OCI-LY7 (cell line): ENCODE measurements at regions not wholly inside any gene's neighbourhood (a gene's known extent, or its start where the extent isn't known, plus 50 kb on each side); places are given as distances from the start of the nearest gene placed in this dataset.

ENCODE experiments used
- BruUV-seq: library from RNA; stranded (reverse); fragments of 400-500 nt; replicated peaks from 2 replicates; lab custom pipeline; 2021; lab: Mats Ljungman, UMichigan
- CTCF ChIA-PET: fragments of 300-600 bp; sonication (Branson Sonifier 250); formaldehyde crosslinking; loops from one replicate; lab custom pipeline; 2022; ENCODE audit warnings: antibody characterized with exemption; ENCODE audit not compliant: unreplicated experiment; lab: Charles Lee
- POLR2A ChIA-PET: fragments of 300-600 bp; sonication (Branson Sonifier 250); formaldehyde crosslinking; loops from one replicate; lab custom pipeline; 2022; ENCODE audit warnings: antibody characterized with exemption; lab: Charles Lee
- DNase-seq: peaks from one replicate; pipeline ENCODE4 v3.0.0-alpha.2; 2015; ENCODE audit warnings: low spot score
- H2AFZ ChIP-seq: fragments of 200-600 bp; sonication (generic), shearing (Covaris generic); 2 replicates; pipeline ENCODE4 v1.6.1; 2014; ENCODE audit warnings: mild to moderate bottlenecking, antibody characterized with exemption, low read length, moderate library complexity
- H3K27ac ChIP-seq: fragments of 200-600 bp; sonication (generic); 2 replicates; pipeline ENCODE4 v1.5.1; 2014; ENCODE audit warnings: mixed run types, low read depth, mild to moderate bottlenecking, moderate library complexity, low read length, inconsistent platforms; ENCODE audit not compliant: poor library complexity, severe bottlenecking
- H3K36me3 ChIP-seq: fragments of 200-600 bp; sonication (generic); 2 replicates; pipeline ENCODE4 v1.6.1; 2014; ENCODE audit warnings: mild to moderate bottlenecking, antibody characterized with exemption, low read length, moderate library complexity, mixed read lengths; ENCODE audit not compliant: insufficient read depth
- H3K4me1 ChIP-seq: fragments of 200-600 bp; sonication (generic); 2 replicates; pipeline ENCODE4 v1.5.1; 2014; ENCODE audit warnings: mild to moderate bottlenecking, low read length; ENCODE audit not compliant: insufficient read depth, poor library complexity, severe bottlenecking
- H3K4me2 ChIP-seq: fragments of 200-600 bp; sonication (generic); 2 replicates; pipeline ENCODE4 v1.6.1; 2014; ENCODE audit warnings: mild to moderate bottlenecking, low read length
- H3K4me3 ChIP-seq: fragments of 200-600 bp; sonication (generic); 2 replicates; pipeline ENCODE4 v1.5.1; 2014; ENCODE audit warnings: mild to moderate bottlenecking, low read depth, low read length; ENCODE audit not compliant: poor library complexity, severe bottlenecking
- H3K79me2 ChIP-seq: fragments of 200-600 bp; sonication (generic); 2 replicates; pipeline ENCODE4 v1.6.1; 2016; ENCODE audit warnings: low read depth, mild to moderate bottlenecking, low read length, moderate library complexity, mixed read lengths; ENCODE audit not compliant: insufficient read depth
- H3K9me2 ChIP-seq: fragments of 200-600 bp; sonication (generic); 2 replicates; pipeline ENCODE4 v1.6.1; 2016; ENCODE audit warnings: mild to moderate bottlenecking, low read length, mixed read lengths; ENCODE audit not compliant: insufficient read depth
- H3K9me3 ChIP-seq: fragments of 200-600 bp; sonication (generic); 2 replicates; pipeline ENCODE4 v1.6.1; 2014; ENCODE audit warnings: mild to moderate bottlenecking, mixed run types, low read length, mixed read lengths
- H4K20me1 ChIP-seq: fragments of 200-600 bp; sonication (generic); 2 replicates; pipeline ENCODE4 v1.6.1; 2014; ENCODE audit warnings: mild to moderate bottlenecking, antibody characterized with exemption, low read length, moderate library complexity, mixed read lengths; ENCODE audit not compliant: insufficient read depth
- CTCF ChIP-seq: fragments of 200-600 bp; sonication (generic); conservative IDR thresholded peaks from 2 replicates; pipeline ENCODE4 v1.5.1; 2014; ENCODE audit warnings: mild to moderate bottlenecking, antibody characterized with exemption, low read length, moderate library complexity, mixed read lengths
- EZH2phosphoT487 ChIP-seq: fragments of 200-600 bp; sonication (generic); IDR thresholded peaks from 2 replicates; pipeline ENCODE4 v1.6.1; 2018; ENCODE audit warnings: low read depth, borderline replicate concordance, mild to moderate bottlenecking, mixed run types, antibody characterized with exemption, low read length, moderate library complexity, mixed read lengths
- intact Hi-C: fragments of 100-400 bp; cut with micrococcal nuclease; formaldehyde crosslinking; loops from one replicate; pipeline ENCODE4 v1.10.0; 2022; ENCODE audit not compliant: unreplicated experiment

GRCh38 chr6:98525860-98526259 lies 308.5 kb upstream of the POU3F2 start:
- no peak overlapping the region for H2AFZ ChIP-seq
- no peak overlapping the region for H3K27ac ChIP-seq
- H3K4me2 ChIP-seq: no peak overlapping the region
- no peaks in the 10 kb centered on the region for H4K20me1 ChIP-seq
- POLR2A ChIA-PET: no interaction called here
- no peaks in the 10 kb centered on the region for H3K9me3 ChIP-seq
- BruUV-seq: no TSS peak
- intact Hi-C loops: no loop called here
- DNase-seq: no peak
- CTCF ChIA-PET: no interaction called here
- no peak overlapping the region for H3K4me3 ChIP-seq
- no peaks in the 10 kb centered on the region for H3K9me2 ChIP-seq
- H3K4me1 ChIP-seq: no peaks in the 10 kb centered on the region
- TF ChIP-seq EZH2phosphoT487: no peak
- TF ChIP-seq CTCF: no peak
- no peaks in the 10 kb centered on the region for H3K36me3 ChIP-seq
- H3K79me2 ChIP-seq: no peaks in the 10 kb centered on the region

- POLR2A ChIA-PET: no interaction called here
- intact Hi-C loops: no loop called here
- H3K27ac ChIP-seq: no peak overlapping the region
- H3K9me3 ChIP-seq: no peaks in the 10 kb centered on the region
- H3K4me1 ChIP-seq: no peaks in the 10 kb centered on the region
- no peaks in the 10 kb centered on the region for H3K36me3 ChIP-seq
- no peak for TF ChIP-seq EZH2phosphoT487
- TF ChIP-seq CTCF: no peak
- DNase-seq: no peak
- BruUV-seq: no TSS peak
- no peak overlapping the region for H2AFZ ChIP-seq
- no peaks in the 10 kb centered on the region for H3K79me2 ChIP-seq
- H4K20me1 ChIP-seq: no peaks in the 10 kb centered on the region
- H3K4me3 ChIP-seq: no peak overlapping the region
- no peaks in the 10 kb centered on the region for H3K9me2 ChIP-seq
- H3K4me2 ChIP-seq: no peak overlapping the region
- CTCF ChIA-PET: no interaction called here
These were observed 307.9 kb upstream of the POU3F2 start for GRCh38 chr6:98526465-98526864.

- no peaks in the 10 kb centered on the region for H3K9me2 ChIP-seq
- no peak overlapping the region for H3K4me3 ChIP-seq
- H3K4me2 ChIP-seq: no peak overlapping the region
- H3K27ac ChIP-seq: no peak overlapping the region
- H3K9me3 ChIP-seq: no peaks in the 10 kb centered on the region
- no peak for TF ChIP-seq CTCF
- no peak for TF ChIP-seq EZH2phosphoT487
- no peaks in the 10 kb centered on the region for H3K4me1 ChIP-seq
- CTCF ChIA-PET: no interaction called here
- intact Hi-C loops: no loop called here
- H2AFZ ChIP-seq: no peak overlapping the region
- no peaks in the 10 kb centered on the region for H3K79me2 ChIP-seq
- H4K20me1 ChIP-seq: no peaks in the 10 kb centered on the region
- H3K36me3 ChIP-seq: no peaks in the 10 kb centered on the region
- DNase-seq: no peak
- POLR2A ChIA-PET: interaction anchor here (1.0 to 1.8 kb wide), 3 partner anchors 8 to 10 kb away, joined by 3 to 4 read pairs (median 4); no protein-coding TSS in a partner anchor
- no TSS peak for BruUV-seq
These were observed 305.0 kb upstream of the POU3F2 start for GRCh38 chr6:98529364-98529763.
